H1 (cell line): ENCODE measurements at regions not wholly inside any gene's neighbourhood (a gene's known extent, or its start where the extent isn't known, plus 50 kb on each side); places are given as distances from the start of the nearest gene placed in this dataset.

Experiments
- CBX5 ChIP-seq: fragments of 300-800, 300-1000 bp; sonication (generic); IDR thresholded peaks from 2 replicates; pipeline ENCODE4 v1.7.1; 2016; ENCODE audit warnings: antibody characterized with exemption, low read length, low read depth
- POLR2A ChIP-seq, 2 experiments: IDR thresholded peaks; 1 replicate in 1 of 2; 2 replicates in 1 of 2; pipeline ENCODE4 v1.6.1; 2011; ENCODE audit warnings: low read depth in 2 of 2, low read length in 2 of 2, mild to moderate bottlenecking in 2 of 2; ENCODE audit errors: control extremely low read depth in 1 of 2

- TF ChIP-seq POLR2A (IDR thresholded peaks at IDR 0.05; ENCODE audit: control extremely low read depth in 1 of 2, low read depth in 2 of 2, low read length in 2 of 2) (no peak), CBX5 (no peak)
Observed at GRCh38 chr2:150259746-150260145, 227.7 kb downstream of the RND3 start.
